ENCODE measurements at regions not wholly inside any gene's neighbourhood (a gene's known extent, or its start where the extent isn't known, plus 50 kb on each side); places are given as distances from the start of the nearest gene placed in this dataset.

DNA sequence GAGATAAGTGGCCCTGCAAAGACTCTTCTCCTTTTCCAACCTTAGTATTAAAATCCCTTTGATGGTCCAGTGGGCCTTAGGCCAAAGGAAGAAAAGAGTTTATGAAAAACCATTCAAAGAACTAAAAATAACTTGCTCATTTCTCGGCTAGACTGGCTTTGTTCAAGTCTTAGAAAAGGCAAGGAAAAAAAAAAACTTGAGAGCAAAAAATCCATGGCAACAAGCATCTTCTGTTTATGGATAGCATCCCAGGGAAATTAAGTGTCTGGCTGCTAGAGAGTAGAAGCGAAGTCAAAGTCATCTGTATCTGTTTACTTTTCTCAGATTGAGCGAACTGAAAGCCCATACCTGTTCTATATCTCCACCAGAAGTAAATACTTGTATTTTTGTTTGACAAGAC, 129.6 kb downstream of the KCTD15 start:
- TF ChIP-seq, protein P1, sequence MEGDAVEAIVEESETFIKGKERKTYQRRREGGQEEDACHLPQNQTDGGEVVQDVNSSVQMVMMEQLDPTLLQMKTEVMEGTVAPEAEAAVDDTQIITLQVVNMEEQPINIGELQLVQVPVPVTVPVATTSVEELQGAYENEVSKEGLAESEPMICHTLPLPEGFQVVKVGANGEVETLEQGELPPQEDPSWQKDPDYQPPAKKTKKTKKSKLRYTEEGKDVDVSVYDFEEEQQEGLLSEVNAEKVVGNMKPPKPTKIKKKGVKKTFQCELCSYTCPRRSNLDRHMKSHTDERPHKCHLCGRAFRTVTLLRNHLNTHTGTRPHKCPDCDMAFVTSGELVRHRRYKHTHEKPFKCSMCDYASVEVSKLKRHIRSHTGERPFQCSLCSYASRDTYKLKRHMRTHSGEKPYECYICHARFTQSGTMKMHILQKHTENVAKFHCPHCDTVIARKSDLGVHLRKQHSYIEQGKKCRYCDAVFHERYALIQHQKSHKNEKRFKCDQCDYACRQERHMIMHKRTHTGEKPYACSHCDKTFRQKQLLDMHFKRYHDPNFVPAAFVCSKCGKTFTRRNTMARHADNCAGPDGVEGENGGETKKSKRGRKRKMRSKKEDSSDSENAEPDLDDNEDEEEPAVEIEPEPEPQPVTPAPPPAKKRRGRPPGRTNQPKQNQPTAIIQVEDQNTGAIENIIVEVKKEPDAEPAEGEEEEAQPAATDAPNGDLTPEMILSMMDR (IDR thresholded peaks at IDR 0.05; ENCODE audit: insufficient read depth, low read length, severe bottlenecking): no peak
- Histone ChIP-seq H3K27me3 (ENCODE audit: control insufficient read depth, insufficient read depth, low read length) (no peaks in the 10 kb centered on the region), H3K4me3 (ENCODE audit: low read depth, low read length) (no peak overlapping the region), H3K36me3 (ENCODE audit: control insufficient read depth, insufficient read depth, low read length) (no peaks in the 10 kb centered on the region)
- no peak for FAIRE-seq
- DNase-seq (ENCODE audit: low read depth): no peak

DNA sequence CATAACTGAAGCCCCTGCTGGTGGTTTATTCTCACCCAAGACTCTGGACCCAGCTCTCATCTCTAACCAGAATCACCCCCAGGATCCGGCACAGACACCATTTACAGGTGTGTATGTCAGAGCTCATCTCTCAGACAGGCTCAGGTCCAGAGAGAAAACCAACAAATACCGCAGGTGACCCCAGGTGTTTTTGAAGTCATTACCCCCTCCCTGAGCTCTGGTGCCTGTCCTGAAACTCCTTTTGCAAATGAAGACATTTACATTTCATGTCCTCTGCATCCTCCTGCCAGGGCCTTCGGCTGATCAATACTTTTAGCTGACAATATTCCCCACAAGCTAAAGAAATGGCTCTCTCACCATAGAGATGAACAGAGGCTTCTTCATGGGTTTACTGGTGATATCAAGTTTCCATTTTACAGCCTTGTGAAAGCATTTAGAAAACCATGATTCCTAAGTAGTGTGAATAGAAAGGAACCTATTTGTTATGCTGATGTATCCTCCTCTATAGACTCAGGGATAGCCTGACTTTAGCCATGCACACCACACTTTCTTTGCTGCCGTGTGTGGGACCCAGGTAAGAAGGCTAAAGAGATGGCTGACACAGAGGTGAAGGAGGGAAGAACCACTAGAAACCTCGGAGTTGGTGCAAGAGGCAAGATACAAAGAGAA, 131.3 kb downstream of the KCTD15 start:
- H3K4me3 ChIP-seq (ENCODE audit: low read depth, low read length): no peak overlapping the region
- TF ChIP-seq, protein P1 (IDR thresholded peaks at IDR 0.05; ENCODE audit: insufficient read depth, low read length, severe bottlenecking): no peak
- no peaks in the 10 kb centered on the region for H3K27me3 ChIP-seq (ENCODE audit: control insufficient read depth, insufficient read depth, low read length)
- no peaks in the 10 kb centered on the region for H3K36me3 ChIP-seq (ENCODE audit: control insufficient read depth, insufficient read depth, low read length)
- FAIRE-seq: no peak
- no peak for DNase-seq (ENCODE audit: low read depth)

DNA sequence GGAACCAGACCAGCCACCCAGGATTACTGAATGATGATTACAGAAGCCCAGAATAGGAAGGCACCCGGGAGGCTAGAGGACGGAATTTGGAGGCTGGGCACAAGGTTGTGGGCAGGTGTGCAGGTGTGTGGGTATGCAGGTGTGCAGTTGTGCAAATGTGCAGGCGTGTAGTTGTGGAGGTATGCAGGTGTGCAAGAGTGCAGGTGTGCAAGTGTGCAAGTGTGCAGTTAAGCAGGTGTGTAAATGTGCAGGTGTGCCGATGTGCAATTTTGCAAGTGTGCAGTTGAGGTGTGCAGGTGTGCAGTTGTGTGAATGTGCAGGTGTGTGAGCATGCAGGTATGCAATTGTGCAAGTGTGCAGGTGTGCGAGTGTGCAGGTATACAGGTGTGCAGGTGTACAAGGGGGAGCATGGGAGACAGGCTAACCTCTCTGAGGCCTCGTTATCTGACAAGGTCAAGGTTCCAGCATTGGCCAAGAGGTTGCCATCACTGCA, 131.8 kb downstream of the KCTD15 start:
- FAIRE-seq: peak; percentile 92
- no peak for DNase-seq (ENCODE audit: low read depth)
- TF ChIP-seq, protein P1 (IDR thresholded peaks at IDR 0.05; ENCODE audit: insufficient read depth, low read length, severe bottlenecking): no peak
- Histone ChIP-seq H3K36me3 (ENCODE audit: control insufficient read depth, insufficient read depth, low read length) (no peaks in the 10 kb centered on the region), H3K4me3 (ENCODE audit: low read depth, low read length) (no peak overlapping the region), H3K27me3 (ENCODE audit: control insufficient read depth, insufficient read depth, low read length) (no peaks in the 10 kb centered on the region)

DNA sequence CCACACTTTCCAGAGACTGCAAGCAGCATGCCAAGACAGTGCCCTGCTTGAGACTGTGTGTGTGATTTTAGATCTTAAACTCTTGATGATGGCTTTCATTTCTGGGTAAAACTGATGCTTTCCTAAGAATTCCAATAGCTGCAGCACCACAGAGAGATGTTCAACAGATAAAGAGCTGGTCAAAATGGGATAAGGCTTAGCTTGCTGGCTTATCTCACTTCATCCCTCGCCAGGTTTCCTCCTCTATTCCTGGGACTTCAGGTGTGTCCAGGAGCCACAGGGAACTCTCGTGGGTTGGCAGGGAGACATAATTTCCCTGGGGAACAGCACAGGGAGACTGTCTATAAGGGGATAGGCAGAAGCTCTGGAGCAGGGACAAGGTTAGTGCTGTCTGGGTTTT, 137.3 kb downstream of the KCTD15 start:
- DNase-seq (ENCODE audit: low read depth): no peak
- Histone ChIP-seq H3K36me3 (ENCODE audit: control insufficient read depth, insufficient read depth, low read length) (no peaks in the 10 kb centered on the region), H3K4me3 (ENCODE audit: low read depth, low read length) (no peak overlapping the region), H3K27me3 (ENCODE audit: control insufficient read depth, insufficient read depth, low read length) (no peaks in the 10 kb centered on the region)
- TF ChIP-seq, protein P1 (IDR thresholded peaks at IDR 0.05; ENCODE audit: insufficient read depth, low read length, severe bottlenecking): no peak
- no peak for FAIRE-seq

DNA sequence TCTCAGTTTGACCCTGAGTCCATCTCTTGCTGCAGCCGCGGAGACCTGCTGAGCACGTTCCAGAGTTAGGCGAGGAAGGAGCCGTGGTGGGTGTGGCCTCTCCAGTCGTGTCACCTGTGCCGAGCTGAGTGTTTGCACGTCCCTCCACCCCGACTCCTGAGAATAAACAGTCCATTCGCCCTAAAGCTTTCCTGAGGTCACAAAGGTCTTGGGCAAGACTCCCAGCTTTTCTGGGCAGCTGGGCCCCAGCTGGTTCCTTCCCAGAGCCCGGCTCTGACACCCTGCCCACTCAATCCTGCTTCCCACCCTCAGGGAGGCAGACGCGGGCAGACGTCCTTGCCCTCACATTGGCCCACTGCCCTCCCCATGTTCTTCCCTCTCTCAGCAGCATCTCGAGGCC, 142.2 kb downstream of the KCTD15 start:
- no peak for FAIRE-seq

More for the DNA sequence above, 142.2 kb downstream of the KCTD15 start:
- no peaks in the 10 kb centered on the region for H3K27me3 ChIP-seq (ENCODE audit: control insufficient read depth, insufficient read depth, low read length)
- TF ChIP-seq, protein P1 (IDR thresholded peaks at IDR 0.05; ENCODE audit: insufficient read depth, low read length, severe bottlenecking): no peak
- no peaks in the 10 kb centered on the region for H3K36me3 ChIP-seq (ENCODE audit: control insufficient read depth, insufficient read depth, low read length)
- no peak for DNase-seq (ENCODE audit: low read depth)
- no peak overlapping the region for H3K4me3 ChIP-seq (ENCODE audit: low read depth, low read length)

All from bronchial epithelial cell (primary cell).